HG03066 (cell line): ENCODE measurements at regions not wholly inside any gene's neighbourhood (a gene's known extent, or its start where the extent isn't known, plus 50 kb on each side); places are given as distances from the start of the nearest gene placed in this dataset.

Experiments used
- ATAC-seq: cut with Tn5 transposase; IDR thresholded peaks from one replicate; pipeline ENCODE4 v1.9.1; 2021; ENCODE audit warnings: low read depth; ENCODE audit not compliant: unreplicated experiment

DNA sequence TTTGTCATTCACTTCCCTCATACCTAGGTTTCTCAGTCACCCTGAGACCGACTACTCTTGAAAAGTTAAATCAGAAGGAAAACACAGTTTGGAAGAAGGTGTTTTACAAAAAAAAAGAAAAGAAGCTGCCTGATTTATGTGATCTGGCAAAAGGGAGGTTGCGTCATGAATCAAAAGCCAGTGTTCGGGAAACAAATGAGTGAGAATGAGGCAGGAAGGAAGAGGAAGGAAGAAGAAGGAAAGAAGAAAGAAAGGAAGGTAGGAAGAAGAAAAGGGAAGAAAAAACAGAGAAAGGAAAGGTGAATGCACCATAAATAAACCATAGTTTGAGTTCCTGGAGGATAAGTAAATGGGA lies 314.6 kb downstream of the BLID start:
- ATAC-seq, result no peak

DNA sequence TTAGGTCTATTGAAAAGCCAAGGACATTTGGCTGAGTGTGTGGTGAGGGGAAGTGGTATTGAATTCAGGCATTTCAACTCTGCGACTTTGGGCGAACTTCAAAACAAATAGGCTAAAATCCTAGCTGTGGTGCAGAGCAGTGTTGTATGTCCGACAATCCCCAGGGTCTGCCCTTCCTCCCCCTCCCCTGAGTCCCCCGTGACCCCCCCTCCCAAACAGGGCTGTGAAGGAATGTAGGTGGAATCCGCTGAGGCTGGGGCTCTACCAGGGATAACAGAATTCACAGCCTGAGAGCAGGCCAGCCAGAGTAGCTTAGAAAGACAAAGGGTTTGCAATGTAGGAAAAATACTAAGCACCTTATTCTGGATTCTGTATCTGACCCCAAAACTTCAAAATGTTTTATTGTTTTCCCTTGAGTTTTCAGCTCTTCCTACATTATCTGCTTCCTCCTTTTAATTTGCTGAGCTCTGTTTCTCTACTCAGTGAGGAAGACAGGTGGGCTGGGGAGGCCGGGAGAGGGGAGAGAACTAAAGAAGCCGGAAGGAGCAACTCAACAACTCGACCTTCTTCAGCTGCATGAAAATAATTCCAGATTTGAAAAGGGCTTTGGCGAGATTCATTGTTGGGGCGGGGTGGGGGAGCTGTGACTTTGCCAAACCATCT lies 315.2 kb downstream of the BLID start:
- ATAC-seq, result no peak

DNA sequence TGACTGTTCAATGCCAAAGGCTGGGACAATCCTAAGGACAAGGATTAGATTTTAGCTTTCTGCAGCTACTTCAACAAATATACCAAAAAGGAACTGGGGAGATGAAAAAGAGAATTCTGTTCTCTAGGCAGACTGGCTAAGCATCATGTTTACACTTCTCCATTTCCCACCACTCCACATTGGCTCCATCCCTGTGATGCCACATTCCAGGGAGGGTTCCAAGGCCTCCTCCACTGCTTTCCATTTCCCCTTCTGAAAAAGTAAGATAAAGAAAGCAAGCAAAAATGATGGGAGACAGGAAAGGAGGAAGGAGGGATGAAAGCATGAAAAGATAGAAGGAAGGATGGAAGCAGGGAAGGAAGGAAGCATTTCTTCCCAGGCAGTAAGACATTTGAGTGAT lies 315.8 kb downstream of the BLID start:
- no peak for ATAC-seq

DNA sequence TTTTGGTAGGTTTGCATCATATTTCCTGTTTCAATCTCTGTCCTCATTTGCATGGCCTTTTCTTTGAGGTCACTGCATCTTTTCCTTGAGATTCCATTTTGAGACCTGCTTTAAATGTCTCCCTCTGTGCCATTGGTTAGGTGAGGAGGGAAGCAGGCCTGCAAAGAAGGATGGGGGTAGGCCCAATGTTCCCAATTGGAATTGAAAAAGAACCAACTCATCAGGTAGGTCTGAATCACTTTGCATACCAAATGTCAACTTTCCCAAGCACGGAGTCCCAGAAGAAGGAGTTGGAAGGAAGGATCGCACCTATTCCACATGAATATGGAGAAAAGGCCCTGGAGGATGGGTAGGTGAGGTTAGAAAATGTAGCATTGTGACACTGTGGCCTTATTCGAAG lies 318.5 kb downstream of the BLID start:
- no peak for ATAC-seq

GRCh38 chr11:121795174-121795573 lies 320.8 kb downstream of the BLID start:
- ATAC-seq, result no peak

DNA sequence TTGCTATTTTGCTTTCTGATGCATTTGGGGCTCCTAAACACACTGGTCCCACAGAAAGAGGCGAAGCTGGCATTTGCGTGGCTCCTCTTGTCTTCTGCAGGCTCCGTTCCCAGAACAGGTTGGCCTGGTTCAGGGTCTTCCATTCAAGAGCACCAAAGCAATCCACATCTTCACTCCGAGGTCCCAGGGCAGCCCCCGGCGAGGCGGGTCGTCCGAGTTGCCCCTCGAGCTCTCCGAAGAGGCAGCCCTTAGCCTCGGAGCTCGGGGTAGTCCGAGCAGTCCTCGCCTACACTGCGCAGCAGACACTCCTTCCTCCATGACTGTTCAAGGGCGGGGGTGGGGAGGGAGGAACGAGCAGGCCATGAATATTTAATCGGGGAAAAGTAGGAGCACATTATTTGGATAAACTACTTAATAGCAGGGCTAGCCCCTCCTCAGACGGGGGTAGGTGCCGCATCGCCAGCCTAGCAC lies 321.3 kb downstream of the BLID start:
- no peak for ATAC-seq

DNA sequence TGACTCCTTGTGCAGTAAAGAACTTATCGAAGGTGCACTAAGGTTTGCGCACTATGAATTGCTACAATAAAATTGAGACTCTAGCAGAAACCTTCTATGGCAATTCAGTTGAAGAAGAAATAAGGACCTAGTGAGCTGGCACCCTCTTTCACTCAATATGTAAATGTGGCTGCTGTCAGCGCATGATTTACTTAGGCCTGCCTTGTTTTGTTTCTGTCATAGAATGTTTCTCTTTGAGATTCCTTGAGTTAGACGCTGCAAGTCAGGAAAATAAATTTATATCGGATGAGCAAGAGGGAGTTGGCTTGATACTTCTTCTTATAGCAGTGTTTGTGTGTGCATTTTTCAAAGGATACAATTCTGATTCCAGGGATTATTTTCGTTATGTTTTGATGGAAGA lies 322.1 kb downstream of the BLID start:
- no peak for ATAC-seq

DNA sequence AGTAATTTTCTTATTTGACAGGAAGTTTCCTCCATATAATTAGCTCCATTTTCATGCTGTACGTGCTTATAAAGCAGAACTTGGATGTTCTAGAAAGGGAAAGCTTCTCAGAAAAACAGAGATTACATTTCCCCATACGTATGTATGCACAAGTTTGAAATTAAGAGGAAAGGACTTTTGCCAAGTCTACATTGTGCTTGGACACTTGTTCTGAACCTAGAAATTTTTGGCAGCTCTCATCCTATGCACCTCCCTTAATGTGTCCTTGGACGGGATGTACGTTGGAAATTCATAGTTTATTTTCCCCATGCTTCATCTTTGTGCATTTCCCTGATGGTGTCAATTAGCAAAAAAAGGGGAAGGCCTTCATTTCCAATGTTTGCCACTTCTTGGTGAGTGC lies 322.7 kb downstream of the BLID start:
- ATAC-seq, result no peak

- no peak for ATAC-seq
These were observed 323.8 kb downstream of the BLID start for GRCh38 chr11:121792185-121792584.

GRCh38 chr11:121790430-121790829 lies 325.6 kb downstream of the BLID start:
- ATAC-seq, result no peak

DNA sequence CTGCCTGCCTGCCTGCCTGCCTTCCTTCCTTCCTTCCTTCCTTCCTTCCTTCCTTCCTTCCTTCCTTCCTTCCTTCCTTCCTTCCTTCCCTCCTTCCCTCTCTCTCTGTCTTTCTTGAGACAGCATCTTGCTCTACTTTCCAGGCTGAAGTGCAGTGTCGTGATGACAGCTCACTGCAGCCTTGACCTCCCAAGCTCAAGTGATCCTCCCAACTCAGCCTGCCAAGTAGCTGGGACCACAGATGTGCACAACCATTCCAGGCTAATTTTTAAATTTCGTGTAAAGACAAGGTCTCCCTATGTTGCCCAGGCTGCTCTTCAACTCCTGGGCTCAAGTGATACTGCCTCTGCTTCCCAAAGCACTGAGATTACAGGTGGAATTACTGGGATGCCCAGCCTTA lies 328.2 kb upstream of the SORL1-AS1 start:
- no peak for ATAC-seq

DNA sequence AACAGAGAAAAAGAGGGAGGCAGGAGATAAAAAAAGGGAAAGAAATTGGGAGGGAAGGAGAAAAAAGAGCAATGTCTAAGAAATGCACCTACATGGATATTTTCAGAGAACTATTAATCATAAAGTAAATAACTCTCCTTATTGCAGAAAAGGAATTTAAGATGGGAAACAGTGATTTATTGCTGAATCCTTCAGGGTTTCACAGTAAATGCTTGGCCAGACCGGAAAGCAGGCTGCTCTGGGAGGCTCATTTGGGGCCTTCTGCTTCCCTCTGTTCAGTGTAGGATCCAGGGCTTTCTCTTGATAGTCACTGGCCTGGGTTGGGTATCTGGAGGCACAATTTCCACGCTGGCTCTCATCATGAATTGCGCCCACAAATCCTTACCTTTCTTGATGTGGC lies 324.3 kb upstream of the SORL1-AS1 start:
- no peak for ATAC-seq

DNA sequence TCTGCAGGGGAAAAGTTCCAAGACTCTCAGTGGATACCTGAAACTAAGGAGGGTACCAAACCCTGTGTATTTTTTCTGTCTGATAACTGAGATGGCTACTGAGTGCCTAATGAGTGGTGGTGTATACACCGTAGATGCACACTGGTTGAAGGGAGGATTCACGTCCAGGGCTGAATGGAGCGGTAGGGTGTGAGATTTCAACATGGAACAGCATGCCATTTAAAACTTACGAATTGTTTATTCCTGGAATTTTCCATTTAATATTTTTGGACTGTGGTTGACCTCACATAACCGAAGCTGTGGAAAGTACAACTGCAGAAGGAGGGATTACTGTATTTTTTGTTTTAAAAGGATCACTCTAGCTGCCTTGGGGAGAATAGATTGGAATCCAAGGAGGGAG lies 322.5 kb upstream of the SORL1-AS1 start:
- ATAC-seq, result no peak

DNA sequence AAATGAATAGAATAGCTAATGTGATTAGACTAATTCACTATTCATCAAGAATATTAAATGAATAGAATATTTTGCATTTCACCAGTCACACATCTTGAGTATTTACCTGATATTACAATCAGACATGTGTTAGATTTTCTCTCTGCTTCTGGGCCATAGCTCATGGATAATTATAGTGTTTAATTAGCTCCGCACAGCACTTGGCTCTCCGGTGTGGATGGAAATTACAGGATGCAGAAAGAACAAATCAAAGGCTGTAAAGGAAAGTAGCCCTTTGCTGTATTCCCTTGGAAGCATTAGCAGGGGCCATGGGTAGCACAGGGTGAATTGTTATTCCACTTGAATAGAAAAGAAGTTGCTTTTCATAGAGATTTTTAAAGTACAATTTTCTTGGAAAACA lies 320.3 kb upstream of the SORL1-AS1 start:
- no peak for ATAC-seq

DNA sequence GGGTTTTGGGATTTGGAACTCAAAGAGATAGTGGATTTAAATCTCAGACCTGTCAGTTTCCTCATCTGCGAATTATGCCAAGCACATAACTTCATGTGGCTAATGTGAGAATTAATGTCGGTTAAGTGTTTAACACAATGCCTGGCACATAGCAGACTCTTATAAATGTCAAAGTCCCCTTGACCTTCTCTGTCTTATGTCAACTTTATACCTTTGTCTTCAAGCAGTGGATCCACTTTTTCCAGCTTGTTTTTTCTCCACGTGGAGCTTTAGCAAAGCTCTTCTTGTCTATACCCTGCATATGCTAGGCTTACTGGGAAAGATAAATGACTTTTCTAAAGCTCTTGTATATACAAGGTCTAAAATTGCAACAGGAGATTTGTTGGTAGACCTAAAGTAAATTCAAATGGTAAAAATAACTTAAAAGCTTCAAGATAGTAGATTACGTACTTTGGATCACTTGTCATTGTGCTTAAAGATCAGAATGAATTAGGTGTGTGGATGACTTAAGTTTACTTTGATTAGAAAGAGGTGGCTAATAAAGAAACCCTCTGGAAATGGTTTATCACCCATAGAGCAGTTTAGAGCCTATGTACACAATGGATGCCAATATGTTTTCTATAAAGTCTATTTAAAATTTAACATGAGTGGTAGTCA lies 318.3 kb upstream of the SORL1-AS1 start:
- ATAC-seq, result no peak

- ATAC-seq, result no peak
These were observed 316.4 kb upstream of the SORL1-AS1 start for GRCh38 chr11:121769191-121769590.

- ATAC-seq, result peak; percentile 63
These were observed 314.7 kb upstream of the SORL1-AS1 start for GRCh38 chr11:121767433-121767832.

DNA sequence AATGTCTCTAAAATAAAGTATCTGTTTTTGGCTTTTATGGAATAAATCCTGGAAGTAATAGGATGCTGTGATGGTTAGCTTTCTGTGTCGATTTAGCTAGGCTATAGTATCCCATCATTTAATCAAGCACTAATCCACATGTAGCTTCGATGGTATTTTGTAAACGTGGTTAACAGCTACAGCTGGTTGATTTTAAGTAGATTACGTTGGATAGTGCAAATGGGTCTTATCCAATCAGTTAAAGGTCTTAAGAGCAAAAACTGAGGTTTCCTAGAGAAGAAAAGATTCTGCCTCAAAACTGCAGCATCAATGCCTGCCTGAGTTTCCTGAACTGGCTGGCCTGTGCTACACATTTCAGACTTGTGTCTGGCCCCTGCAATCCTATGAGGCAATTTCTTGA lies 314.2 kb upstream of the SORL1-AS1 start:
- ATAC-seq, result no peak

- no peak for ATAC-seq
These were observed 313.4 kb upstream of the SORL1-AS1 start for GRCh38 chr11:121766166-121766565.

DNA sequence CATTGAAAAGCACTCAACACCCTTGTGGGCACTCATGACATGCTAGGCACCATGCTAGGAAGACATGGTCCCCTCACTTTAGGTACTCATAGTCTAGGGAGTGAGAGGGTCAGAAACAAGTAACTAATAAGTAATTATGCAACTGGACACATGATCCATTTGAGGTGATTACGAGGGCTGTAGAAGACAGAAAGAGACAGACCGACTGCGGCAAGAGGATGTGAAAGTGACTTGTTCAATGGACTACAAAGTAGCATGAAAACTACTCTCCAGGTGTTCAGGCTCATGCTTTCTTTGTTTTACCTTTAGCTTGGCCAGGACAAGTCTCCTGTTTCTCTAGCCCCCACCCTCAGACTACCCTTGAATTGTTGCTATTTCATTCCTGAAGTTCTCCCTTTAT lies 310.8 kb upstream of the SORL1-AS1 start:
- ATAC-seq, result peak; percentile 77

- ATAC-seq, result no peak
These were observed 310.1 kb upstream of the SORL1-AS1 start for GRCh38 chr11:121762820-121763219.

DNA sequence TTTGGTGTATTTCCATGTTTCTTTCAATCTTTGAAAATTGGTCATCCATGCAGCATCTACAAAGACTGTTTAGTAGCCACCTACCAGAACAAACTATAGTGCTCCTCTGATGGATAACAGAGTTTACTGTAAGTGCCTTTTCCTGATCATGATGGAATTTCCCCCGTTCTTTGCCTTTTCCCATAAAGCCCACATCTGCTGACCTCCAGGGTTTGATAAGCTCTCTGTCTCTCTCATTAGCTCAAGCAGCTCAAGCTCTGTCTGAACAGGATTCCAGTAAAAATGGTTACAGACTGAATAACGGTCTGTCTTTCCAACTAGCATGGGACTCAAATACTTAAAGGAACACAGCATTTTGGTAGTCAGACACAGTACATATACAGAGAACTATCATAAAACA lies 308.4 kb upstream of the SORL1-AS1 start:
- no peak for ATAC-seq
